Skin of body (tissue), 1 donor: ENCODE measurements at regions not wholly inside any gene's neighbourhood (a gene's known extent, or its start where the extent isn't known, plus 50 kb on each side); places are given as distances from the start of the nearest gene placed in this dataset.
A peak's percentile ranks its signal among the peaks of the same experiment; 100 is the strongest.

Experiments
- DNase-seq: peaks from one replicate; lab custom pipeline; 2025; lab: John Stamatoyannopoulos, UW

DNA sequence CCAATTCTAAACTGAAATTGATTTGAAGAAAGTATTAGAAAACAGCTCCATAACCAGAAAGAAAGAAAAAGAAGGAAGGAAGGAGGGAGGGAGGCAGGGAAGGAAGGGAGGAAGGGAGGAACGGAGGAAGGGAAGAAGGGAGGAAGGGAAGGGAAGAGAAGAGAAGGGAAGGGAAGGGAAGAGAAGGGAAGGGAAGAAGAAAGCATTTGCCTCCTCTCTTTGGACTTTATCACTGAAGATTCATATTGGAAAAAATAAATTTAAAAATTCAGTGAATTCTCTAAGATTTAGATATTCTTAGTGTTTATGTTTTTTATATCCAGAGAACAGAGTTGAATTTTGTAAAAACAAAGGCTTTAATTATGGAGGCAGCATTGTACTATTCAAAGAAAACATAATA is 68.5 kb upstream of the NXT1 start:
- DNase-seq, result no peak

DNA sequence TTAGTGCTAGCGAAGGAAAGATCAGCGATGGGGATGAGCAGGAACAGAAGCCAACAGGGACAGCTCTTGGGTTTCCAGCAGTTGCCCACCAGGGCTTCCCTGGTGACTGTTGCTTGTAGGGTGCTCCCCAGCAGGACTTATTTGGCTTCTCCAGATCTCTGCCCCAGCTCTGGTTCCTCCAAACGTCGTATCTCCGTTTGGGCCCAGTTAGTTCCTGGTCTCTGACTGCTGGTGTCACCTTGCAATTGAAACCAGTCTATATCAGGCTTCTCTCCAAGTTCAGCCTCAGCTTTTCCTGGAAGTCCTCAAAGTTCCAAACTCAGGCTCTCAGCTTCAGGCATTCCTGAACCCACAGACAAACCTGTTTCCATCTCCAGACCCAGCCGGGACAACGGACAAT is 70.8 kb upstream of the NXT1 start:
- no peak for DNase-seq

DNA sequence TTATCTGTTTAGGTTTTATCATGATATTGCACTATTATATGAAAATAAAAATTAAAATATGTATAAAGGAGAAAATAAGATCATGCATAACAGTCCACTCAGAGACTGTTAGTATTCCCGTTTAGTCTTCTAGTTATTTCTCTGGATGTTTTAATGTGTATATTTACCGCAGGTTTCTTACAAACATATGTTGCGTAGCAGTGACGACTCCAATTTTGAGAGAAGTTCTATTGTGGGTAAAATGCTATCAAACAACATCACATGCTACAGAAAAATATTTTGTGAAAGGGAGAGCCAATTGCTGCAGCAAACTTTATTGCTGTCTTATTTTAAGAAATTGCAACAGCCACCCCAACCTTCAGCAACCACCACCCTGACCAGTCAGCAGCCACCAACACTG is 72.4 kb upstream of the NXT1 start:
- no peak for DNase-seq

DNA sequence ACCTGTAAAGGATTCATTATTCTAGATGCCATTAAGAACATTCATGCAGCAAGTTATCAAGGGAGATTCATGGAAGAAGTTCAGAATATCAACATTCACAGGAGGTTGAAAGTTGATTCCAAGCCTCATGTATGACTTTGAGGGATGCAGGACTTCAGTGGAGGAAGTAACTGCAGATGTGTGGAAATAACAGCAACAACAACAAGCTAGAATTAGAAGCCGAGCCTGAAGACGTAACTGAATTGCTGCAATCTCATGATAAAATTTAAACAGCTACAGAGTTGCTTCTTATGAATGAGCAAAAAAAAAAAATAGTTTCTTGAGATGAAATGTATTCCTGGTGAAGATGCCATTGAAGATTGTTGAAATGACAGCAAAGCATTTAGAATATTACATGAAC is 73.3 kb upstream of the NXT1 start:
- no peak for DNase-seq

DNA sequence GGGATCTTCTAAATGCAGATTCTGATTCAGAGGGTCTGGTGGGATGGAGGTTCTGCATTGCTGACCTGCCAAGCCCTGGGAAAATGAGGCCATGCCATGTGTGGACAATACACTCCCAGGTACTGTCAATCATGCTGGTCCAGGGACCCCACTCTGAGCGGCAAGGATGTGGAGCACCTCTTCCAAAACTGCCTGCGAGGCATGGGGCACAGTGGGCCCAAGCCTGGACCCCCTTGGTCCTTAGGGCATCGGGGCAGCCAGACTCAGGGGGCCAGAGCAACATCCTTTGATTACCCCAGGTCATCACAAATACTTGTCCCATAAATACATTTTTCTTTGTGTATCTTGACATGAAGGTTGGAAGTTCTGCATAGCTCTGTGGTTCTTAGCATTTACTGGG is 76.8 kb upstream of the NXT1 start:
- DNase-seq, result no peak

DNA sequence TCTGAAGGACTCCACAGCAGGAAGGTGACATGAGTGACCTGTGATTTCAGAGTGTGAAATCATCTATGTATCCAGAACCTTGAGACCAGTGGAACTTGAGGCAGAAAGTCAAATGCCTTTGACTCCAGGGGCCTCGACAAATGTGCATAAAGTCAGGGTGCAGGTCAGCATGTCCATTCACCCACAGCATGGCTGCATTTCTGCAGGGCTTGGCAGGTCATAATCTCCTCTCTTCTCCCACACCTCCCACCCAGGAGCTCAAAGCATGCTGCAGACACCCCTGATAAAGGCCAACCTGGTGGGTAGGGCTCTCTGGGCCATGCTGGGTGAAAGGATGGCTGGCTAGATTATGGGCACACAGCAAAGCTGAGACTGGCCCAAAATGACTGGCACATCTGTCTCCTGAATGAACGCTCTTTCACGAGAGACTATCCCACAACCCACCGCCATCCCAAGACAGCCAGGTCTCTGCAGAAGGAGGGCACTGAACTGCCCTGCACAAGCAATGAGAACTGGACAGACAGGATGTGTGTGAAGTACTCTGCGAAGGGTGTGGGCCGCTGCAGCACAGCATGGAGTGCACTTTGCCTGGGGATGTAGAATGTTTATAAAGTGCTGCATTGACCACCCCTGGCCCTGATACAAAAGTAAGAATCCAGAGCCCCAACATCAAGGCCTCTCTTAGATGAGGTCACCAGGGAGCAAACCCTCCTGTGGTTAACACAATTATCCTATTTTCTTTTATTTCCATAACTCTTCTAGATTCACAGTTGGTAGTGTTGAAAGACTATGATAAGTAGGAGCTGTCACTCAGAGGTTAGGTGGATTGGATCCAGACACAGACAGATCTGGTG is 78.2 kb upstream of the NXT1 start:
- DNase-seq, result no peak

DNA sequence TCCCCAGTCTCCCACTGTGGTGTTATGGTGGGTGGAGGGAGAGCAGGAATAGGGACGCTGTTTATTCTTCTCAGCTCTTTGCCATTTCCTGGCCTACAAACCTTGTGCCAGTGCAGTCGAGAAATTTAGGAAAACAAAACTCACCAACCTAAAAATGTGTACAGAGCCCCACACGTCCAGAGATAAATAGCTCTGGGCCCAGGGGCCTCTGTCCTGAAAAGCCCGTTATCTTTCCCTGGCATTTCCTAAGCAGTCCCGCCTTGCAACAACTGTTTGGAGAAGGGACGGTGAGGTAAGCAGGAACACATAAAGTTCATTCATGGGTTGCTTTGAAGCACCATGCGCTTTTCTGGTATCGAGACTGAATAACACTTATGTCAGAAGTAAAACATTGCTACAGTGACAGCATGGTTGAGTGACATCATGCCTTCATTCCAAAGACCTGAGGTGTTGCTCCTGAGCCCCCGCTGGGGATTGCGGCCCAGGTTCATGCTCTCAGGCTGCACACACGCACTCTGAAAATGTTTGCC is 80.1 kb upstream of the NXT1 start:
- no peak for DNase-seq

DNA sequence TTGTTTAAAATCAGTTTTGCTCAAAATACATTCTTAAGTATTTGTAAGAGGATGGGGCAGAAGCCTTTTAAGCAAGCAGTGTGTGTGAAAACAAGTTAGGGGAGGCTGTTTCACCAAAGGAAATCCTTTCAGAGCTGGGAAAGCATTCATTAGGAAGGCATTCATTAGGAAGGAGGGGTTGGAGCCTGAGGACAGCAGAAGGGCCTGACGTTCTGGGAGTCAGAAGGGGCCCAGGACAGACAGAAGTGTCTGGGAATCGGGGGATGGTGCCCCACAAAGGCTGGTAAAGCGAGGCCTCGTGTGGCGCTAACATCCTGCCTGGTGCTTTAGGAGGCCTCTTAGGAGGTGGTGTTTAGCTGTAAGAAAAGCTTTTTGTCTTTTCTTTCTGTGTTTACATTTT is 80.6 kb upstream of the NXT1 start:
- DNase-seq, result no peak

DNA sequence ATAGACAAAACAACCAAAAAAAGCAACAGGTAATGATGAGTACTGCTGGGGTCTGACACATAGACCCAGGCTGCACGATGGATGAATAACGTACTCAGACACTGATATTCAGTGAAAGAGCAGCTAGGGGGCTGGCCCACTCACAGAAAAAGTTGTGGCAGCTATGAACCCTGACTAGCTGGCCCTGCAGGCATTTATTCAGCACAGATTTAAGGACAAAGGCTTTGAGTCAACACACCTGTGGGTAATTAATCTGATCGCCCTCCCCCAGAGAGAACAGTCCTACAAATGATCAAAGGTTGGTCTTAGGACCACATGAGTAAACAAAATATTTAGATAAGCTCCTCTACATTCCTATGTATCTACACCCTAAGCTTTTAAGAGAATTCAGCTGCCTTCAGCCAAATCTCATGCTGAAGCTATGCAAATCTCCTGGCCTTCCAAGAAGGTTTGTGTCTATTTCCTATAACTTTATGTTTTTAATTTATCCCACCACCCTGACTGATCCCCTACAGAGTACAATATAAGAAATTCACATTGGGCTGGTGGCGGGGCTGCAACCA is 81.7 kb upstream of the NXT1 start:
- no peak for DNase-seq

DNA sequence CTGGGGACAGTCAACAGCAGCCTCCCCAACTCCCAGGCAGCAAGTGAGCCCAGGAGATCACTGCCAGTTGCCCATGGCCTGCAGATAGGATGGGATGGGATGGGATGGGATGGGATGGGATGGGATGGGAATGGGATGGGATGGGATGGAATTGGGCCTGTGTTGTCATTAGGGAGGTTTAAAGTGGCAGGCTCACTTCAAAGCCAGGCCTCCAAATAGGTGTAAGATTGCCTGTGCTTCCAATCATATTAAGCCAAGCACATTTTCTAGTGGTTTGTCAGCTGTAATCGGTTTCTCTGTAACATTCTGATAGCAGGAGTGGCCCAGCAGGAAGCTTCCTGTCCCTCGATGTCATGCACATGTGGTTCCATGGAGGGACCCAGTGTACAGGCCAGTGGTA is 82.7 kb upstream of the NXT1 start:
- no peak for DNase-seq

DNA sequence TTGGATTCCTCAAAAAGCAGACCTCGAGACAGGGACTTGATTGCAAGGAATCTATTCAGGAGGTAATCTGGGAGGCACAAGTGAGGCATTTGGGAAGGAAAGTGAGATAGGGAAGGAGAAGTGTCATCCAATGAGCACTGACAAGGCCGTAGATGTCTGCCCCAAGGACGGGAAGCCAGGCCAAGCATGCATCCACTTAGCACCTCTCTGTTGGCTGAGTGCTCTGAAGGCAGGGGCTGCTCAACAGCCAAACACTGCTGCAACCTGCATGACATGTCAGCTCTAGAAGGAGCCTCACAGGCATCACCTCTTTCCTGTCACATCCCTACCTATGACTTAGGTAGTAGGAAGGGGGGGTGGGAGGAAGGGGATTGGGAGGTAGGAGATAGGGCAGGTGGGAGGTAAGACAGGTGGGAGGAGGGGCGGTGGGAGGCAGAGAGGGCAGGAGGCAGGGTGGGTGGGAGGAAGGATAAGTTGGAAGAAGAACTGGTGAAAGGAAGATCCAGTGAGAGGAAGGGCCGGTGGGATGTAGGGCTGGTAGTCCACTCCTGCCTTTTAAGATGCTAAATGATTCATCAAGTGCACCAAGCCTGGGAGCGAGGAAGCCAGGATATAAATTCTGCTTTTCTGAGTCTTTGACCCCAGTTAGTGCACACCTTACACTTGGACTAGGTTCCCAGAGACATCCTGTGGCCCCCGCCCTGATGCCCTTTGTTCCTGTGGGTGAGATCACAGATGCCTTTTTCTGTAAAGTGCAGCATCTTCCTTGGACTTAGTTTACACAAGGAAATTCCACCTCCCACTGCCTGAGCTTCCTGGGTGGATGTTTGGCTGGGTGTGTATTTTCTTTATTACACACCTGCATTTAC is 83.8 kb upstream of the NXT1 start:
- DNase-seq, result no peak

DNA sequence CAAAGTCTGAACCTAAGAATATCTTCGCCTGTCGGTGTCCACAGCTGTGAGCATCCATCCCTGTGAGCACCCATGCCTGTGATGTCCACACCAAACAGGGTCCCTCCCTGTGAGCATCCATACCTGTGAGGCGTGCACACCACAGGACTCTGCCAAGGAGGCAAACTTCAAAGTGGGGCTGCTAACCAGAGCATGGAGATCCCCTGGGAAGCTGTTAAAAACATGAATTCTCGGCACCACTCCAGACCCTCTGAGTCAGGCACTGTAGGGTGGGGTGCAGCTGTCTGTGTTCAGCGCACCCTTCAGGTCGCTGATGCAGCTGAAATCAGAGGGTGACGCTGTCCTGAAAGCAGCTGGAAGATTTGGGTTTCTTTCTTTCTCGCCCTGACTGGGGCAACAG is 85.4 kb upstream of the NXT1 start:
- no peak for DNase-seq

DNA sequence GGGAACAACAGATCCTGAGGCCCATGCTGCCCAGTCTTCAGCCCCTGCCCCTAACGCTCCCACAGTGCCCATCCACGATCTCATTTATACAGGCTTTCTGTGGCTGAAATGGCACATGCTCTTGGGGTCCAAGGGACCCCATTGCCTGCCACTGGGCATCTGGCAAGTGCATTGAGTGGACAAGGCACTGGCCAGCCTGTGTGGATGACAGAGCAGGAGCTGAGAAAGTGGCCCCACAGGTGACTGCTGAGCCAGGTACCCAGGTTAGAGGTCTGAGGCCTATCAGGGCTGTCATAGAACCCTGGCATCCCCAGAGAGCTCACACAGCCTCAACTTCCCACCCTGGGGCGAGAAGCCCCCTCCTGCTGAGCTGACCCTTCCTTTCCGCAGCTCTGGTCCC is 86.0 kb upstream of the NXT1 start:
- no peak for DNase-seq

DNA sequence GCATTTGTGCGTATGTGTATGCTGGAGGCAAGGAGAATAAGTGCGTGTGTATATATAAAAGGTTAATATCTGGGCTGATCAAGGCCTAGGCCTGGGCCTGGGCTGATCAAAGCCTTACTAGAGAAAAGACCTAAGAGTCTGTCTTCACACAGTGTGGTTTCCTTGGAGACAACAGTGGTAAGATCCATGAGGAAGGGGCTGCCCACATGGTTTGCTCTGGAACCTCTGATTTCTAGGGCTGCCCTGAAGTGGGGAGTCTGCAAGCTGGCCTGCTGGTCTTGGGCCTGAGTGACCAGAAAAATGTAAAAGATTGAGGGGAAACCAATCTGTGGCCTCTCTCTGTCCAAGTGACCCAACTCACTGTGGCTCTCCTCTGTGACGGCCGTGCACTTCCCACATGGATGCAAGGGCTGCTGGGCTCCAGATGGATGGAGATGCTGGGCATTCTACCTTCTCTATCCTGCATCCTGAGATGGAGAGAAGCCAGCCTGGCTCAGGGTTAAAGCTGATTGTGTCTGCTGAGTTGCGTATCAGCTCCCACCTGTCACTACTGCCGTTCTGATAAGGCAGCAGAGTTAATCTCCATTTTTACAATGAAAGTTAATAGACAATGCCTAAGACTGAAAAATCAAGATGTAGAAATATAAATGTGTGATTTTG is 90.3 kb upstream of the NXT1 start:
- DNase-seq, result no peak

DNA sequence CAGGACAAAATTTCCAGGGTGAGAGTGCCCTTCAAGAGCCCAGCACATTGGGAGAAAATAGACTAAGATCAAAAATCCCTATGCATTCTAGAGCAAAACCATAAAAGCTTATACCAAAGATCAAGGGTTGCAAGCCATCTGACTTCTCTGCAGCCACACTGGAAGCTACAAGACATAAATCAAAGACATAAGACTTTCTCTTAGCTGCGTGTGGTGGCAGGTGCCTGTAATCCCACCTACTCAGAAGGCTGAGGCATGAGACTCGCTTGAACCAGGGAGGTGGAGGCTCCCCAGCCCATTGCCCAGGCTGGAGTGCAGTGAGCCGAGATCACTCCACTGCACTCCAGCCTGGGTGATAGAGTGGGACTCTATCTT is 91.9 kb upstream of the NXT1 start:
- DNase-seq, result no peak

DNA sequence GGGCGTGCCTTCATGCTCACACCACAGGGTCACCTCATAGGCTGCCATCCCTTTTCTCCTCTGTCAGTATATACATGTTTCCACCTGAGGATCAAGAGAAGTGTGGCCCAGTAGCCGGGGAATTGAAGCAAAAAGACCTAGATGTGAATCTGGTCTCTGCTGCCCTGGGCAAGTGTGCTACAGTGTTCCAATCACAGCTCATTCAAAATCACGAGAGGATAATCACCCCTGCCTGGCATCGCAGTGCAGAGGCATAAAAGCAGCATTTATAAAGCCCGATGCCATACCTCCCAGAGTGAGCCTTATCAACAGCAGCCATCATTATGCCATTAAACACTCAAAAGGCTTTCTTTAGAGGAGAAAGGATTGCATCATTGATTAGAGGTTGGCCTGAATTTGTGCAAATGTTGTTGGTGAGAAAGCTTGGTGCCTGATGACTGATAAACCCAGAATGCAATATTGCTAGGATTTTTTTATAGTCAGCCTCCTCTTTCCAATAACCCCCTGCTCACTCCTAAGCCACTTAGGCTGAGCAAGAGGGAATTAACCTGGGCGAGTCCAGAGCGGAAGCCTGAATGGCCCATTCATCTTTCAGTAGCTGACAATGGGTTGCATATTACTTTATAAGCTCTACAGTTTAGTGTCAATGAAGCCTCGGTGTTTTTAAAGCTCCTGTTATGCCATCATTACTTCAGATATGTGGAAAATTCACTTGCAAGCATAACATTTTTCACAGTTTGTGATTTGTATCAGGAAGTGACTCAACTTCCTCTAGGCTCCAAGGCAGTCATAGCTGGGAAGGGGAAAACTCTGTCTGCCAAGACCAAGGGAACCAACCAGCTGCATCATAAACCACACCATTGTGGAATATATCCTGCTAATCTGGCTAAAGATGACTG is 92.5 kb upstream of the NXT1 start:
- peak; percentile 14 for DNase-seq

DNA sequence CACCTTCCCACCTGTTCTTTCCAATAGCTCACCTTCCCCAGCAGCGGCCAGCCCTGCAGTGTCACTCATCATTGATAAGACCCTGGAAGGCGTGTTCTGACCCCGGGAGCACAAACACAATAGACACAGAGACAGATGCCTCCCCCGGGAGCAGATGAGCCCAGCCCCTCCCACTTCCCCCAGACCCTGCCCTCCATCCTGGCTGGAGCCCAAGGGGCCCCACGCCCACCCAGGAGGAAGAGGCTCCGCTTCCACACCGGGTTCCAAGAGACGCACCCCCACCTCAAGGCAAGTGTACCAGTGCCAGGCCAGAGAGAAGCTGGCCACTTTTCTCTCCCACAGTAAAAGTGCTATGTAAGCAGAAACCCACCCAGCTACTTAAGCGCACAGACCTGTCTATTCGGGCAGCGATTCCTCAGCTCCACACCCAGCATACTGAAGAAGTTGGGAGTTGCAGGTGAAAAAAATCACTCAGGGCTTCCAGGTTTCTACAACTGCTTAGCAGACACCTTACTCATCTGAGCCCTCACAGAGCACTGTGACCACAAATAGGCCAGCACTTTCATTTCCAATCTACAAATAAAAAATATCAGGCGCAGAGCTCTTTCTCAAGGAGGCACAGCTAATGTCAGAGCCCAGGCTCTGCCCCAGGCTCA is 93.4 kb upstream of the NXT1 start:
- no peak for DNase-seq

DNA sequence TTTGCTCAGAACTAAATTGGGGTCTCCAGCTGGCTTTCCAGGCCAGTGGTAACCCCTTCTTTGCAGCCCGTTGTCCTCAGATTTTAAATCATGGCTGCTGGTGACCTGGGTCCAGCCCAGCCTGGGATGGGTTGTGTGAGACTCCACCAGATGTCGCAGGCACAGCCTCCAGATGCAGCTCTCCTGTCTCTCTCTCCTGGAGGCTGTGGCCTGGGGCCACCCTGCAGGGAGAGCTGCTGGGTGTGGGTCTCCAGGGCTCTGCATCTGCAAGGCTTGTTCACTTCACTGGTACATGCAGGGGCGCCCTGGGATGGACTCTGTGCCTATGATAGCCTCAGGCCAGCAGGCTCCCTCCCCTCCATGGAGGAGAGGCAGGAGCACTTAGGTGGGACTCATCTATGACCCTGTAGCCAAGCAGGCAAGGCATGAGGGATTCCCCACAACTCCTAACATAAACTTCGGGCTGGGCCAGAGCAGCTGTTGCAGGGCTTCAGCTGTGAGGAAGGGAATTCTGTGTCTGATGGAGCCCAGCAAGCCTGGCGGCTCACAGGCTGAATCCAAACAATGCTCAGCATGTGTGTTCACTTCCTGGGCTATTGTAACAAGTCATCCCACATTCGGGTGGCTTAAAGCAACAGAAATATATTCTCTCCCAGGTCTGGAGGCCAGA is 94.7 kb upstream of the NXT1 start:
- peak; percentile 31 for DNase-seq

DNA sequence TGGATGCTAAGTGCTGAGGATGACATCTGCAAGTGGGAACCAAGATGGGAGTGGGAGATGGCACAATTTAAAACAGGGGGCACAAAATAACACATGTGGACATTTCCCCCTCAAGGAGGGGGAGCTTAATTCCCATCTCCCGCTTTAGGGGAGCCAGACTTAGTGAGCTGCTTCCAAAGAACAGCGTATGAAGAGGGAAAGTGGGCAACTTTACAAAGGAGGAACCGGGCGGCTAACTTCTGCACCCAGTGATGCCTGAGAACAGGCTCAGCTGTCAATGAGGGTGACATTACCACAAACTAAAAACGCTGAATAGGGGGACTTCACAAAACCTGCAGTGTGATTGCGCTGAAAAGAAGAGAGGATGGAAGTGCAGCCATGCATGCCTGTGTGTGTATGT is 95.5 kb upstream of the NXT1 start:
- no peak for DNase-seq

DNA sequence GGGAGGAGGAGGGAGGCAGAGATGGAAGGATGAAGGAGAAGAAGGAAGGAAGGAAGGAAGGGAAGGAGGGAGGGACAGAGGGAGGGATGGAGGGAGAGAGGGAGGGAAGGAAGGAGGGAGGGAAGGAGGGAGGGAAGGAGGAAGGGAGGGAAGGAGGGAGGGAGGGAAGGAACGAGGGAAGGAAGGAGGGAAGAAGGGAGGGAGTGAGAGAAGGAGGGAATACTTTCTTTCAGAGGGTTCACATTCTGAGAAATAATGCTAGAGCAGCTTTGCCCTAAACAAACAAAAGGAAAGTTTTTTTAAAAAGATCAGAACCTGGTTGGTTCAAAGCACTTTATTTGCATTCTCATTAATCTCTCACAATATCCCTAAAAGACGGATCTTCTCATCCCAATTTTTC is 96.1 kb upstream of the NXT1 start:
- DNase-seq, result no peak
